ENCODE measurements at regions not wholly inside any gene's neighbourhood (a gene's known extent, or its start where the extent isn't known, plus 50 kb on each side); places are given as distances from the start of the nearest gene placed in this dataset.

DNA sequence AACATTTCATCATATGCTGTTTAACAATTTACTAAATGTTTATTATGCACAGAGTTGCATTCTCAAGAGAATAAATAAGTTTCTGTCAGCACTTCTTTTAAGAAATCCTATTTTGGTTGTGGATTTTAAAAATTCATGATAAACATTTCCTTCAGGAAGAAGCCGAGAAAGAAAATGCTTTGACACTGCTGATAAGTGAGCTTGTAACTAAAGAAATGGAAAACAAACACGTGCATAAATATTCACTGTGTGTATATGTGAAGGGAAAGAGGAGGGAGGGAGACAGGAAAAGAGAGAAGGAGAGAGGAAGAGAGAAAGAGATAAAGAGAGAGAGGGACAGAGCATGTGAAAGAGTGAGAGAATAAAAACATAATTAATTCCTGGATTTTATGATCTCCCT is 1165.0 kb downstream of the DIAPH3 start:
- TF ChIP-seq, protein P1, sequence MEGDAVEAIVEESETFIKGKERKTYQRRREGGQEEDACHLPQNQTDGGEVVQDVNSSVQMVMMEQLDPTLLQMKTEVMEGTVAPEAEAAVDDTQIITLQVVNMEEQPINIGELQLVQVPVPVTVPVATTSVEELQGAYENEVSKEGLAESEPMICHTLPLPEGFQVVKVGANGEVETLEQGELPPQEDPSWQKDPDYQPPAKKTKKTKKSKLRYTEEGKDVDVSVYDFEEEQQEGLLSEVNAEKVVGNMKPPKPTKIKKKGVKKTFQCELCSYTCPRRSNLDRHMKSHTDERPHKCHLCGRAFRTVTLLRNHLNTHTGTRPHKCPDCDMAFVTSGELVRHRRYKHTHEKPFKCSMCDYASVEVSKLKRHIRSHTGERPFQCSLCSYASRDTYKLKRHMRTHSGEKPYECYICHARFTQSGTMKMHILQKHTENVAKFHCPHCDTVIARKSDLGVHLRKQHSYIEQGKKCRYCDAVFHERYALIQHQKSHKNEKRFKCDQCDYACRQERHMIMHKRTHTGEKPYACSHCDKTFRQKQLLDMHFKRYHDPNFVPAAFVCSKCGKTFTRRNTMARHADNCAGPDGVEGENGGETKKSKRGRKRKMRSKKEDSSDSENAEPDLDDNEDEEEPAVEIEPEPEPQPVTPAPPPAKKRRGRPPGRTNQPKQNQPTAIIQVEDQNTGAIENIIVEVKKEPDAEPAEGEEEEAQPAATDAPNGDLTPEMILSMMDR (IDR thresholded peaks at IDR 0.05), result no peak
- TF ChIP-seq POLR2AphosphoS5 (IDR thresholded peaks at IDR 0.05), result no peak

All from upper lobe of left lung (tissue), 4 donors.